Ascending aorta (tissue), 2 donors: ENCODE measurements at regions not wholly inside any gene's neighbourhood (a gene's known extent, or its start where the extent isn't known, plus 50 kb on each side); places are given as distances from the start of the nearest gene placed in this dataset.

Experiments
- DNase-seq, 2 donors: peaks; one replicate each; pipeline ENCODE4 v3.0.0-alpha.2; 2019; ENCODE audit warnings: low spot score in 2 of 2
- H3K27ac ChIP-seq, 2 donors: fragments of 200-600 bp; sonication (generic); one replicate each; pipeline ENCODE4 v1.5.1; 2016 to 2017; ENCODE audit warnings: mild to moderate bottlenecking in 1 of 2
- H3K27me3 ChIP-seq: fragments of 200-600 bp; sonication (generic); one replicate; pipeline ENCODE4 v1.5.1; 2017
- H3K36me3 ChIP-seq, 2 donors: fragments of 200-600 bp; sonication (generic); one replicate each; pipeline ENCODE4 v1.5.1; 2016
- H3K4me1 ChIP-seq, 2 donors: fragments of 200-600 bp; sonication (generic); one replicate each; pipeline ENCODE4 v1.5.1; 2016 to 2017; ENCODE audit warnings: mild to moderate bottlenecking in 1 of 2
- H3K4me3 ChIP-seq, 2 donors: fragments of 200-600 bp; sonication (generic); one replicate each; pipeline ENCODE4 v1.5.1; 2016 to 2017; ENCODE audit warnings: mild to moderate bottlenecking in 1 of 2
- H3K9me3 ChIP-seq, 2 donors: fragments of 200-600 bp; sonication (generic); one replicate each; pipeline ENCODE4 v1.5.1; 2016
- CTCF ChIP-seq, 3 experiments: fragments of 200-600 bp in 2 of 3; fragments of 450-650 bp in 1 of 3; sonication (generic) in 2 of 3; IDR thresholded peaks; one replicate each; pipeline ENCODE4 v1.5.1; 2016 to 2019; ENCODE audit warnings: antibody characterized with exemption in 3 of 3, mild to moderate bottlenecking in 1 of 3, moderate library complexity in 1 of 3
- intact Hi-C: fragments of 100-400 bp; cut with DNase I; formaldehyde crosslinking; loops from one replicate; pipeline ENCODE4 v1.15.1; 2023

GRCh38 chr9:75775966-75776691 is 114.3 kb upstream of the PCSK5 start:
- Histone ChIP-seq H3K9me3 (no peaks in the 10 kb centered on the region), H3K27ac (no peak overlapping the region), H3K4me3 (no peak overlapping the region), H3K27me3 (no peaks in the 10 kb centered on the region), H3K4me1 (no peaks in the 10 kb centered on the region), H3K36me3 (no peaks in the 10 kb centered on the region)
- DNase-seq: no peak
- intact Hi-C loops: no loop called here
- TF ChIP-seq CTCF (IDR thresholded peaks at IDR 0.05): no peak

GRCh38 chr9:75780185-75780584 is 110.3 kb upstream of the PCSK5 start:
- intact Hi-C loops: no loop called here

GRCh38 chr9:75788006-75788634 is 102.4 kb upstream of the PCSK5 start:
- no peak for DNase-seq
- no peak for TF ChIP-seq CTCF (IDR thresholded peaks at IDR 0.05)
- no peaks in the 10 kb centered on the region for H3K4me1 ChIP-seq
- intact Hi-C loops: no loop called here
- no peaks in the 10 kb centered on the region for H3K36me3 ChIP-seq
- H3K4me3 ChIP-seq: no peak overlapping the region
- H3K27me3 ChIP-seq: no peaks in the 10 kb centered on the region
- H3K9me3 ChIP-seq: no peaks in the 10 kb centered on the region
- H3K27ac ChIP-seq: no peak overlapping the region

More at GRCh38 chr9:75780185-75780584, 110.3 kb upstream of the PCSK5 start:
- DNase-seq: no peak
- Histone ChIP-seq H3K4me3 (no peak overlapping the region), H3K4me1 (no peaks in the 10 kb centered on the region), H3K27me3 (no peaks in the 10 kb centered on the region), H3K9me3 (no peaks in the 10 kb centered on the region), H3K36me3 (no peaks in the 10 kb centered on the region), H3K27ac (no peak overlapping the region)
- no peak for TF ChIP-seq CTCF (IDR thresholded peaks at IDR 0.05)

GRCh38 chr9:75797085-75797580 is 93.3 kb upstream of the PCSK5 start:
- no peak for TF ChIP-seq CTCF (IDR thresholded peaks at IDR 0.05)
- H3K36me3 ChIP-seq: no peaks in the 10 kb centered on the region
- no peak overlapping the region for H3K4me3 ChIP-seq
- no peaks in the 10 kb centered on the region for H3K9me3 ChIP-seq
- no peak for DNase-seq
- no peaks in the 10 kb centered on the region for H3K27me3 ChIP-seq
- no peaks in the 10 kb centered on the region for H3K4me1 ChIP-seq
- no peak overlapping the region for H3K27ac ChIP-seq
- intact Hi-C loops: no loop called here

GRCh38 chr9:75798505-75798904 is 92.0 kb upstream of the PCSK5 start:
- Histone ChIP-seq H3K27ac (no peak overlapping the region), H3K36me3 (no peaks in the 10 kb centered on the region), H3K4me1 (no peaks in the 10 kb centered on the region), H3K4me3 (no peak overlapping the region), H3K9me3 (no peaks in the 10 kb centered on the region), H3K27me3 (no peaks in the 10 kb centered on the region)
- no peak for DNase-seq
- intact Hi-C loops: no loop called here
- TF ChIP-seq CTCF (IDR thresholded peaks at IDR 0.05): no peak
